IMR-90 (cell line): ENCODE measurements at regions not wholly inside any gene's neighbourhood (a gene's known extent, or its start where the extent isn't known, plus 50 kb on each side); places are given as distances from the start of the nearest gene placed in this dataset.

Experiments used
- CTCF ChIP-seq: conservative IDR thresholded peaks from 2 replicates; pipeline ENCODE4 v1.5.1; 2012; ENCODE audit warnings: mild to moderate bottlenecking, low read depth, low read length, improper control_type of control experiment
- MAFK ChIP-seq: IDR thresholded peaks from 2 replicates; pipeline ENCODE4 v1.6.1; 2012; ENCODE audit warnings: low read depth, low read length, improper control_type of control experiment
- POLR2A ChIP-seq: IDR thresholded peaks from 2 replicates; pipeline ENCODE4 v1.6.1; 2012; ENCODE audit warnings: mild to moderate bottlenecking, low read depth, low read length
- SMC3 ChIP-seq: fragments of 150-350 bp; IDR thresholded peaks from 2 replicates; pipeline ENCODE4 v1.6.1; 2016; ENCODE audit warnings: low read depth, mild to moderate bottlenecking, antibody characterized with exemption, low read length, moderate library complexity

GRCh38 chr5:164357395-164358033 lies 852.1 kb downstream of the MAT2B start:
- TF ChIP-seq SMC3 (no peak), POLR2A (no peak), CTCF (no peak), MAFK (no peak)
